HG03280 (cell line): ENCODE measurements at regions not wholly inside any gene's neighbourhood (a gene's known extent, or its start where the extent isn't known, plus 50 kb on each side); places are given as distances from the start of the nearest gene placed in this dataset.
"Not testable (repeated sequence)": the region's sequence is repeated elsewhere in the genome, so short reads cannot be mapped to it uniquely, and the experiment has no call there.

ENCODE experiments used
- ATAC-seq: cut with Tn5 transposase; IDR thresholded peaks from one replicate; pipeline ENCODE4 v1.9.1; 2021; ENCODE audit warnings: mild to moderate bottlenecking, moderate library complexity; ENCODE audit not compliant: unreplicated experiment

- not testable (repeated sequence) for ATAC-seq
These were observed 160.3 kb upstream of the ZNF184 start for GRCh38 chr6:27633221-27633688.

- no peak for ATAC-seq
These were observed 158.7 kb upstream of the ZNF184 start for GRCh38 chr6:27631609-27631916.

GRCh38 chr6:27630727-27631608, 158.1 kb upstream of the ZNF184 start:
- no peak for ATAC-seq

DNA sequence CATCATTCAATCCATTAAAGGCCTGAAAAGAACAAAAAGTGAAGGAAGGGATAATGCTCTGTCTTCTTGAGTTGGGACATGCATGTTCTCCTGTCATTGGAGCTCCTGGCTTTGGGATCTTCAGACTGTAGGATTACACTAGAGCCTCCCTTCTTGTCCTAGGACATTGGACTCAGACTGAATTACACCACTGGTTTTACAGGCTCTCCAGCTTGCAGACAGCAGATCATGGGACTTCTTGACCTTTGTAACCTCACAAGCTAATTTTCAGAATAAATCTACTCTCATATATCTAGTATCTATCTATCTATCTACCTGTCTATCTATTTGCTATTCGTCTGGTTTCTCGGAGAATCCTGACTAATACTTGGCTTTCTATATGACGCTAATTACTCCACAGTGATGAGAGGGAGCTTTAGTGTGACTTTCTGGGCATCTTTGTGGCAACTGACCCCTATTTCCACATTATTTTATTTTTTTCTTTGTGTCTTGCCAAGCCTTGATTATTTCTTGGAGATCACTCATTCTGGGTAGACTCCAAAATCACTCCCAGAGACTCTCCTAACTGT, 151.9 kb upstream of the ZNF184 start:
- ATAC-seq, result no peak

- no peak for ATAC-seq
These were observed 150.2 kb upstream of the ZNF184 start for GRCh38 chr6:27623103-27623502.

GRCh38 chr6:27619436-27619835, 146.5 kb upstream of the ZNF184 start:
- no peak for ATAC-seq

DNA sequence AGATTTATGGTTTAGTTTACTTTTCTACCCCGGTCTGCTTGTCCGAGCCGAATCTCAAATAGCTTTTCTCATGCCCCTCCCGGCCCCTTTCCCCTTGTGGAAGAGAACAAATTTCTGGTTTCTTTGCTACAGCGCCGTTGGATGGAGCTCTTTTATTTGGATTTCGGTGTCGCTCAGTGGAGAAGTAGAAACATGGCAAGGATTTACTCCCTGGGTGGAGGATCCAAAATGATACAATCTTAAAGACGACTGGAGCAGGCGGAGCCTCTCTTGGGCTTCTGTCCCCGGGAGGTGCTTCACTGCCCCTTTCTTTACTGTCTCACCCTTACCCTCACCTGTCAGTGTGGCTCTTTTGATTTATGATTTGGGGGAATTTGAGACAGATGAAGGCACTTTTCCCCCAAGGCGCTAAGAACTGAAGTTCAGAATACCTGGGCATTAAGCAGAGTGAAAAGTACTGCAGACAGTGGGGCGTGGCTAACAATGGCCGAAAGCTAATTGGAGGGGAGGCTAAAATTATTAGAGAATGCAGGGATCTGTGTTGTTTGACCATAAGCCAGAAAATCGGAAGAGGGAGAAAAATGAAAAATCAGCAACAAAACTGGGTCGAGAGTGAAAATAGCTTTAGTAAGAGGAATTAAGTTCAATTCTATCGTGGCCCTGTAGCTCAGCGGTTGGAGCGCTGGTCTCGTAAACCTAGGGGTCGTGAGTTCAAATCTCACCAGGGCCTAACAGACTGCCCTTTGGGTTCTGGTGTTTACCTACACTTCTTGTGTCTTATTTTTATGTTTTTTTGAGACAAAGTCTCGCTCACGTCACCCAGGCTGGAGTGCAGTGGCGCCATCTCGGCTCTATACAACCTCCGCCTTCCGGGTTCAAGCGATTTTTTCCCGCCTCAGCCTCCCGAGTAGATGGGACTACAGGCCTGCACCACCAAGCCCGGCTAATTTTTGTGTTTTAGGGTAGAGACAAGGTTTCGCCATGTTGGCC, 145.1 kb upstream of the ZNF184 start:
- no peak for ATAC-seq

DNA sequence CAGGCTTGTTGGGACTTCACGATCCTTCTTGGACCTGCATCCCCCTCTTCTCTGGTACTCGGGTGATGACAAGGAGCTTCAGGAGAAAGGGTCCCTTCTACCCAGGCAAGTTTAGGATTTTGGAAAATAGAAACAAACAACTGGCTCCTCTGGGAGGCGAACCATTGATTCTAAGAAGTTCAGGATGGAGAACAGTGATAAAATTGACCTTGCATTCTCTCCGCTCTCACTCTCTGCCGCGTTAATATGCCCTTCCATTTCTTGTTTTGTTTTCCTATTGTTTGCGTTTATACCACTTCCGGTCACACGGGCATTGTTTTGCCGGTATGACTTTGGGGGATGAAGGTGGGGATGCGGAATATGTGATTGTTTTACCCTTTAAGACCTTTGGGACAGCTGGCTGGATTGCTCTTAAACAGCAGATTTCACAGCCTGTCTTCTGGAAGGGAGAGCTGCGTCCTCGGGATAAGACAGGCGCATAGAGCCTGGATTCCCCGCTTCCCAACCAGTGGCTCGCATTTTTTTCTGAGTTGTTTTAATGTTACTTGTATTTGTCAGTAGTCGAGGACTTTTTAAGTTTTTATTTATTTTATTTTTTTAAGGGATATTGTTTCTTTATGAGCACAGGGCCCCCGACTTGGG, 144.3 kb upstream of the ZNF184 start:
- ATAC-seq, result no peak

DNA sequence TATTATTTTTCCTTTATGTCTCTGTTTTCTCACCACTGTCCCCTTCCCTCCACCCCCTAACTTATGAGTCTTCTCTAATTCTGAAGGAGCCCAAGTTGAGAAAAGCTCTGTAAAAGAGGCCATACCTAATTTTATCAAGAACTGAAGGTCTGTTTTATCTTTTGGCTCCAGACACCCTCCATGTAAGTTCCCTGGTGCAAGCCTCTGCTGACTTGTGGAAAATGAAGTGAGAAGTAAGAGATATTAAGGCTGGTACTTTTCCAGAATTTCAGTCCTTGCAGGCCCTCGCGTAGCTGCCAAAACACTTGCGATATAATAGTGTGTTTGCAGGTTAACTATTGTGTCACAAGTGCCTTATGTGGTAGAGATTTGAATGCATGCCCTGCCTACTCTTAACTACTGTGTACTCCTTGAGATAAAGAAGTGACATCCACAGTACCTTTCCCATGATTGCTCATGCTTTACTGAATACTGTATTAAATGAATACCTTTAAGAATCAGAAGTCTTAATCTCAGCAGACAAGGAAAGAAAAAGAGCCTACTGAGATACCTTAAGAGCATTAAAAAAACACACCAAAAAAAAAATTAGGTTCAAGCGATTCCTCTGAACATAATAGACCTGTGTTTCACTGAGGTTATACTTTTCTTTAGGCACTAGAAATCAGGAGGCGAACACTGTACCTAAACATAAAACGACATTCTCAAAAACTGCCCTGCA, 143.6 kb upstream of the ZNF184 start:
- no peak for ATAC-seq

GRCh38 chr6:27611451-27611850, 138.5 kb upstream of the ZNF184 start:
- ATAC-seq, result no peak

GRCh38 chr6:27608916-27609883, 136.3 kb upstream of the ZNF184 start:
- ATAC-seq, result no peak

DNA sequence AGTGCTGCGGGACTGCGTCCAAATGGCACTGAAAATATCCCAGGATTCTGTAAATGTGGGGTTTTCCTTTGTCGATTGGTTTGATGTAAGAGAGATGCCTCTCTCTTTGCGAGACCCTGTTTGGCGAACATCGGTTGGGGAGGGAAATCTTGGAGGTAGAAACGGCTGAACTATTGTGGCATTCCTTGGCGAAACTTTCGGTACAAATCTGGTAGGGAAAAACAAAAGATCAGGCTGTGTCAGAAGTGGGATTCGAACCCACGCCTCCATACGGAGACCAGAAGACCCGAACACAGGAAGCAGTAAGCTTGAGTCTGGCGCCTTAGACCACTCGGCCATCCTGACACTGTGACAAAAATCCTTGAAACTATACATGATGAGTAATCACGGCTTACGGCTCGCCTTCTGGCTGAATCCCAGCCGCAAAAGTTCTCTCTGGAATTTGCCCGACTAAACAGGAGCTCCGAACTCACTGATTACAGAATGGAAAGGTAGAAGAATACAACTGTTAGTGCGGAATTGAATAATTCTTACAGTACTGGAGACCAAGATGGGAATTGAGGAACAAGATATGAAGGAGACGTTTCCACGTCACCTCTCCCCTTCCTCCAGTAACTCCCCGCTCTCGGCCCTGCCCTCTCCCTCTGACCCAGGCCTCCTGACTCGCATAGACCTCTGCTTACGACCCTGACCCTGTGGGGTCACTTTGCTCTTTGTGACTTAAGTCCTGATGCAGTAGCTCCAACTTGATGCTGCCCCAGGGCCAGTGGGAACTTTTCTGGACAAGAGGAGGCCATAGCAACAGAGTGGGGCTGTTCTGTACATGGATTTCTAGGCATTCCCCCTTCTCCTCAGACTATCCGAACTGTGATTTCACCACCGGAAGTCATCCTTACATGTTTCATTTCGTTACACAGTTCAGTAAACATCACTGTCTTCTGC, 132.8 kb upstream of the ZNF184 start:
- ATAC-seq, result no peak

DNA sequence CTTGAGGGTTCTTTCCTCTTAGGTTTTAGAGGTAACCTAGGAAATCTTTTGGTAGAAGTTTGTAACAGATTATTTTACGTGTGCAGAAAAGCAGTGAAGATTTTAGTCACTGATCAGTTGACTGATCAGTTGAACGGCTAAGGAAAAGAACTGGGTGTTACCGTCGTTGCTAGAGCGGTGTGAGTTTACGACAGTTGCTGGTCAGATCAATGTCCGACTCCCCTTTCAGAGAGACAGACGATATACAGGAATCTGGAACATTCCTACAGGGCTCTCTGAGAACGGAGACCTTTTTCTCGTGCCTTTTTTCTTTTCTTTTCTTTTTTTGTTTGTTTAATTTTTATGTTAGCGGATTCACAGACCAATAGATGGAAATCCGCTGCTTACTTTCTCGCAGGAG, 132.1 kb upstream of the ZNF184 start:
- ATAC-seq, result no peak

DNA sequence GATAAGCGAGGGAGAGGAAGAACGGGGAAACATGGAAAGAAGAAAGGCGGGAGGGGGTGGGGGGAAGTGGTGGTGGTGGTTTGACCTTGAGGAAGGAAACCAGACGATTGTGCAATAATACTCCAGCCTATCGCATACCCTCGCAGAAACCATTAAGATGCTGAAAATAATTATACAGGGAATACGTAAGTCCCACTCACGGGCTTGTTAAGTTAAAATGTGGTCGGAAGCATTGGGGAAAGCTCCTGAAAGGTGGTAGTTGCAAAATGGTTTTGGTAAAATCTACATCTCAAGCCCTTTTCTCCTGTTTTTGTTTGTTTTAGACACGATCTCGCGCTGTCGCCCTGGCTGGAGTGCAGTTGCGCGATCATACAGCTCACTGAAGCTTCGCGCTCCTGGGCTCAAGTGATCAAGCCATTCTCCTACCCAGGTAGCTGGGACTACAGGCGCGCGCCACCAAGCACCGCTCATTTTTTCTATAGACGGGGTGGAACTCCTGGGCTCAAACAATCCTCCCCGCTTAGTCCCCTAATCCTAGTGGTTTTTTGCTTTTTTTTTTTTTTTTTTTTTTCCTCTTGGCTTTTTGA, 128.9 kb upstream of the ZNF184 start:
- no peak for ATAC-seq

- ATAC-seq, result no peak
These were observed 127.1 kb upstream of the ZNF184 start for GRCh38 chr6:27599859-27600532.

DNA sequence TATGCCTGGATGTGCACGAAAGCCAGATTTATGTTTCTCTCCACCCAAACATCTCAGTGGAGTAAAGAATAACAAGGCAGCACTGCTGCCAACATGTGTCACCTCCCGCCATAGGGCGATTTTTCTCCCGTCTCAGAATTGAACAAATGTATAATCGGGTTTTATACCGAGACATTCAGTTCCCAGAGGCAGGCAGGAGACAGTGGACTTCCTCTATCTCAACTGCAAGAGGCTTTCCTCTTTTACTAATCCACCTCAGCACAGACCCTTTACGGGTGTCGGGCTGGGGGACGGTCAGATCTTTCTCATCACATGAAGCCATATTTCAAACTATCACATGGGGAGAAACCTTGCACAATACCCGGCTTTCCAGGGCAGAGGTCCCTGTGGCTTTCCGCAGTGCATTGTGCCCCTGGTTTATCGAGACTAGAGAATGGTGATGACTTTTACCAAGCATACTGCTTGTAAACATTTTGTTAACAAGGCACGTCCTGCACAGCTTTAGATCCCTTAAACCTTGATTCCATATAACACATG, 124.2 kb upstream of the ZNF184 start:
- not testable (repeated sequence) for ATAC-seq

DNA sequence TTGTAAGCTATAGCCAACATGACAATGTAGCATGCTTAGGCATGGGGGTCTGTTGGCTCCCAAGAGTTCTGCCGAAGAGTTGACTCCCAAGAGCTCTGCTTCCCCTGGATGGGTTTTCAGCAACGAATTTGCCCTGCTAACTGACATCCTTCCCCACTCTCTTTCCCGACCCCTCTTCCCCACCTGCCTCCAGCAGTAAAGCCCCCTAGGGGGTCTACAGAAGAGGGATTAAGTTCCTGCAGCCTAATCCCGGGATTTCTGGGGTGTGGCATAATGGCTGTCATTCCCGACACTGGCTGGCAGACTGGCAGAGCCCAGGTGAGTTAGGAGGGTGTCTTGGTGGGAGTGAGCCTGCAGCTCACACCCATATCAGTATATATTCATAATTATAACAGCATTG, 121.0 kb upstream of the ZNF184 start:
- ATAC-seq, result no peak
